K562 (cell line): ENCODE measurements at regions not wholly inside any gene's neighbourhood (a gene's known extent, or its start where the extent isn't known, plus 50 kb on each side); places are given as distances from the start of the nearest gene placed in this dataset.

Source experiments
- JUN ChIP-seq, 2 experiments: sonication (generic) in 1 of 2; formaldehyde crosslinking in 1 of 2; IDR thresholded peaks; 2 replicates each; pipeline versions ENCODE4 v1.6.1 to v1.8.0; 2012 to 2022; ENCODE audit warnings: borderline replicate concordance in 2 of 2, mild to moderate bottlenecking in 2 of 2, improper control_type of control experiment in 1 of 2, low read depth in 1 of 2, low read length in 1 of 2, missing genetic modification reagents in 1 of 2
- TF ChIP-seq, protein P1 (sequence below), 3 experiments: IDR thresholded peaks in 2 of 3; conservative IDR thresholded peaks in 1 of 3; 2 replicates each; pipeline ENCODE4 v1.5.1; 2011 to 2012; ENCODE audit warnings: low read length in 3 of 3, mild to moderate bottlenecking in 3 of 3, control low read depth in 2 of 3, improper control_type of control experiment in 1 of 3, inconsistent platforms in 1 of 3, low read depth in 1 of 3, mixed read lengths in 1 of 3, moderate library complexity in 1 of 3; ENCODE audit not compliant: insufficient read depth in 2 of 3

GRCh38 chr10:24115403-24115802, 93.5 kb upstream of the KIAA1217 start:
- TF ChIP-seq, protein P1, sequence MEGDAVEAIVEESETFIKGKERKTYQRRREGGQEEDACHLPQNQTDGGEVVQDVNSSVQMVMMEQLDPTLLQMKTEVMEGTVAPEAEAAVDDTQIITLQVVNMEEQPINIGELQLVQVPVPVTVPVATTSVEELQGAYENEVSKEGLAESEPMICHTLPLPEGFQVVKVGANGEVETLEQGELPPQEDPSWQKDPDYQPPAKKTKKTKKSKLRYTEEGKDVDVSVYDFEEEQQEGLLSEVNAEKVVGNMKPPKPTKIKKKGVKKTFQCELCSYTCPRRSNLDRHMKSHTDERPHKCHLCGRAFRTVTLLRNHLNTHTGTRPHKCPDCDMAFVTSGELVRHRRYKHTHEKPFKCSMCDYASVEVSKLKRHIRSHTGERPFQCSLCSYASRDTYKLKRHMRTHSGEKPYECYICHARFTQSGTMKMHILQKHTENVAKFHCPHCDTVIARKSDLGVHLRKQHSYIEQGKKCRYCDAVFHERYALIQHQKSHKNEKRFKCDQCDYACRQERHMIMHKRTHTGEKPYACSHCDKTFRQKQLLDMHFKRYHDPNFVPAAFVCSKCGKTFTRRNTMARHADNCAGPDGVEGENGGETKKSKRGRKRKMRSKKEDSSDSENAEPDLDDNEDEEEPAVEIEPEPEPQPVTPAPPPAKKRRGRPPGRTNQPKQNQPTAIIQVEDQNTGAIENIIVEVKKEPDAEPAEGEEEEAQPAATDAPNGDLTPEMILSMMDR (IDR thresholded peaks at IDR 0.05 in 2 of 3, conservative IDR thresholded peaks at IDR 0.05 in 1 of 3; ENCODE audit: insufficient read depth in 2 of 3, low read depth in 1 of 3, low read length in 3 of 3), result no peak
- no peak for TF ChIP-seq JUN (IDR thresholded peaks at IDR 0.05; ENCODE audit: borderline replicate concordance, low read depth, low read length)
- no peak for TF ChIP-seq JUN (CRISPR knock-in tag; IDR thresholded peaks at IDR 0.05; ENCODE audit: borderline replicate concordance)
